Lung (tissue), 11 donors: ENCODE measurements at regions not wholly inside any gene's neighbourhood (a gene's known extent, or its start where the extent isn't known, plus 50 kb on each side); places are given as distances from the start of the nearest gene placed in this dataset.
"Not testable (repeated sequence)": the region's sequence is repeated elsewhere in the genome, so short reads cannot be mapped to it uniquely, and the experiment has no call there.

ENCODE experiments used
- ATAC-seq: fragments of 200-7000 bp; cut with Tn5 transposase; one replicate; pipeline ENCODE4 v1.9.1; 2020; ENCODE audit warnings: moderate number of reproducible peaks; ENCODE audit not compliant: insufficient read depth, low FRiP score
- DNase-seq, 3 donors: peaks; one replicate each; pipeline ENCODE4 v3.0.0-alpha.2; 2013 to 2017
- H3K27ac ChIP-seq, 2 donors: one replicate each; pipeline ENCODE4 v1.5.1; 2013; ENCODE audit warnings: mild to moderate bottlenecking in 2 of 2, moderate library complexity in 2 of 2, control low read depth in 1 of 2, inconsistent platforms in 1 of 2, low read depth in 1 of 2, low read length in 1 of 2
- H3K27me3 ChIP-seq, 3 donors: one replicate each; pipeline ENCODE4 v1.5.1; 2013; ENCODE audit warnings: low read length in 2 of 3; ENCODE audit not compliant: control insufficient read depth in 3 of 3, insufficient read depth in 3 of 3
- H3K36me3 ChIP-seq, 4 donors: one replicate each; pipeline ENCODE4 v1.5.1; 2013; ENCODE audit warnings: low read length in 4 of 4, mild to moderate bottlenecking in 1 of 4, moderate library complexity in 1 of 4; ENCODE audit not compliant: control insufficient read depth in 4 of 4, insufficient read depth in 4 of 4
- H3K4me1 ChIP-seq, 5 donors: one replicate each; pipeline ENCODE4 v1.5.1; 2013; ENCODE audit warnings: low read length in 5 of 5, mild to moderate bottlenecking in 2 of 5, moderate library complexity in 1 of 5; ENCODE audit not compliant: control insufficient read depth in 5 of 5, insufficient read depth in 5 of 5
- H3K4me3 ChIP-seq: one replicate; pipeline ENCODE4 v1.5.1; 2013; ENCODE audit warnings: mild to moderate bottlenecking, control low read depth, moderate library complexity
- H3K9ac ChIP-seq, 2 donors: one replicate each; pipeline ENCODE4 v1.5.1; 2013; ENCODE audit warnings: low read length in 2 of 2, control low read depth in 1 of 2; ENCODE audit not compliant: insufficient read depth in 1 of 2
- H3K9me3 ChIP-seq, 4 donors: one replicate each; pipeline ENCODE4 v1.5.1; 2013; ENCODE audit warnings: low read length in 3 of 4, mild to moderate bottlenecking in 1 of 4, moderate library complexity in 1 of 4; ENCODE audit not compliant: control insufficient read depth in 4 of 4, insufficient read depth in 3 of 4
- CTCF ChIP-seq: IDR thresholded peaks from 2 replicates; pipeline ENCODE4 v1.5.1; 2012; ENCODE audit warnings: mild to moderate bottlenecking; ENCODE audit errors: control extremely low read depth, extremely low read depth
- WGBS, 2 donors: extraction: QIAGEN DNeasy Blood & Tissue Kit; methylation state at CpG; one replicate each; pipeline ENCODE4 v1.1.7; 2013; 5-methylcytosine and 5-hydroxymethylcytosine counted together
- donor health status: control.
- donor health status: control.
- donor health status: Bipolar disorder and iron deficiency.
- donor health status: healthy.
- donor health status: DM: yes; HTN: yes; CAD: no.

GRCh38 chr2:21203976-21204375 is 80.2 kb downstream of the TDRD15 start:
- DNase-seq, result no peak
- peaks cover 0 to 3% (median 0%) of the 10 kb centered on the region in 3 donors for H3K27me3 ChIP-seq

DNA sequence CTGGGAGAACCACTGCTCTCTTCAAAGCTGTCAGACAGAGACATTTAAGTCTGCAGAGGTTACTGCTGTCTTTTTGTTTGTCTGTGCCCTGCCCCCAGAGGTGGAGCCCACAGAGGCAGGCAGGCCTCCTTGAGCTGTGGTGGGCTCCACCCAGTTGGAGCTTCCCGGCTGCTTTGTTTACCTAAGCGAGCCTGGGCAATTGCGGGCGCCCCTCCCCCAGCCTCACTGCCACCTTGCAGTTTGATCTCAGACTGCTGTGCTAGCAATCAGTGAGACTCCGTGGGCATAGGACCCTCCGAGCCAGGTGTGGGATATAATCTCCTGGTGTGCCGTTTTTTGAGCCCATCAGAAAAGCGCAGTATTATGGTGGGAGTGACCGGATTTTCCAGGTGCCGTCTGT is 90.3 kb downstream of the TDRD15 start:
- not testable (repeated sequence) for DNase-seq, H3K9ac ChIP-seq, ATAC-seq, H3K4me1 ChIP-seq, H3K36me3 ChIP-seq, H3K27ac ChIP-seq, H3K9me3 ChIP-seq, H3K27me3 ChIP-seq, H3K4me3 ChIP-seq
- 93% methylated on average over 10 of the region's 10 CpGs for WGBS, 2 donors

More at GRCh38 chr2:21203976-21204375, 80.2 kb downstream of the TDRD15 start:
- Histone ChIP-seq H3K4me3 (no peak overlapping the region), H3K36me3 (no peaks in the 10 kb centered on the region), H3K4me1 (no peaks in the 10 kb centered on the region), H3K9me3 (no peaks in the 10 kb centered on the region), H3K27ac (no peak overlapping the region), H3K9ac (no peak overlapping the region)
- ATAC-seq, result no peak
- no peak for TF ChIP-seq CTCF

- Histone ChIP-seq H3K9me3 (peaks cover 0 to 3% (median 0%) of the 10 kb centered on the region in 4 donors), H3K9ac (no peak overlapping the region)
- no peak for ATAC-seq
These were observed 93.7 kb downstream of the TDRD15 start for GRCh38 chr2:21217442-21217841.

GRCh38 chr2:21220930-21221329 is 97.2 kb downstream of the TDRD15 start:
- 60 to 75% methylated on average over 1 of the region's 1 CpG for WGBS, 2 donors
- DNase-seq (no peak), ATAC-seq (no peak)
- Histone ChIP-seq H3K4me1 (no peaks in the 10 kb centered on the region), H3K36me3 (no peaks in the 10 kb centered on the region), H3K9ac (no peak overlapping the region), H3K4me3 (no peak overlapping the region), H3K27ac (no peak overlapping the region), H3K9me3 (no peaks in the 10 kb centered on the region), H3K27me3 (no peaks in the 10 kb centered on the region)
- TF ChIP-seq CTCF, result no peak

More at GRCh38 chr2:21217442-21217841, 93.7 kb downstream of the TDRD15 start:
- H3K36me3 ChIP-seq, result no peaks in the 10 kb centered on the region
- H3K4me1 ChIP-seq, result no peaks in the 10 kb centered on the region
- H3K4me3 ChIP-seq, result no peak overlapping the region
- DNase-seq, result no peak
- TF ChIP-seq CTCF, result no peak
- H3K27me3 ChIP-seq, result no peaks in the 10 kb centered on the region
- H3K27ac ChIP-seq, result no peak overlapping the region
